ENCODE measurements at regions not wholly inside any gene's neighbourhood (a gene's known extent, or its start where the extent isn't known, plus 50 kb on each side); places are given as distances from the start of the nearest gene placed in this dataset.

GRCh38 chr12:14249368-14249767 lies 116.1 kb upstream of the ATF7IP start:
- TF ChIP-seq HNF4A (conservative IDR thresholded peaks at IDR 0.05): no peak
- TF ChIP-seq MAX (IDR thresholded peaks at IDR 0.05): no peak
- TF ChIP-seq YY1 (IDR thresholded peaks at IDR 0.05): no peak
- no peak for TF ChIP-seq REST (IDR thresholded peaks at IDR 0.05)
- TF ChIP-seq SP1 (IDR thresholded peaks at IDR 0.05): no peak
- TF ChIP-seq FOXA1 (IDR thresholded peaks at IDR 0.05): no peak
- TF ChIP-seq NR2F2 (IDR thresholded peaks at IDR 0.05): no peak
- no peak for TF ChIP-seq CTCF (IDR thresholded peaks at IDR 0.05; ENCODE audit: low read depth, low read length, missing input control)
- TF ChIP-seq TAF1 (conservative IDR thresholded peaks at IDR 0.05): no peak
- no peak for TF ChIP-seq EGR1 (IDR thresholded peaks at IDR 0.05; ENCODE audit: low read depth in 2 of 2)
- no peak for TF ChIP-seq RAD21 (IDR thresholded peaks at IDR 0.05)
- TF ChIP-seq GABPA (IDR thresholded peaks at IDR 0.05 in 1 of 2, conservative IDR thresholded peaks at IDR 0.05 in 1 of 2): no peak
- no peak for TF ChIP-seq FOXA2 (IDR thresholded peaks at IDR 0.05)
- TF ChIP-seq ZBTB33 (IDR thresholded peaks at IDR 0.05): no peak
- TF ChIP-seq JUND (IDR thresholded peaks at IDR 0.05): no peak
- H3K27me3 ChIP-seq (ENCODE audit: control insufficient read depth in 4 of 4, insufficient read depth in 4 of 4, low read length in 3 of 4): no peaks in the 10 kb centered on the region
- H3K27ac ChIP-seq (ENCODE audit: low read depth in 1 of 2, low read length in 2 of 2): no peak overlapping the region
- no peak overlapping the region for H3K9ac ChIP-seq (ENCODE audit: low read depth in 1 of 2, low read length in 2 of 2)
- peaks cover 0 to 3% (median 0%) of the 10 kb centered on the region in 4 donors for H3K4me1 ChIP-seq (ENCODE audit: control insufficient read depth in 4 of 4, insufficient read depth in 4 of 4, low read length in 3 of 4)
- H3K36me3 ChIP-seq (ENCODE audit: control insufficient read depth in 4 of 4, insufficient read depth in 3 of 4, low read depth in 1 of 4, low read length in 3 of 4): no peaks in the 10 kb centered on the region
- H3K9me3 ChIP-seq (ENCODE audit: control insufficient read depth in 4 of 4, low read length in 3 of 4): no peaks in the 10 kb centered on the region
- 74% methylated on average over 4 of the region's 4 CpGs for WGBS
- DNase-seq (ENCODE audit: low spot score): no peak
- H3K4me3 ChIP-seq (ENCODE audit: low read depth in 1 of 3, low read length in 3 of 3): no peak overlapping the region

- WGBS: 91% methylated on average over 6 of the region's 6 CpGs
- no peak for TF ChIP-seq EGR1 (IDR thresholded peaks at IDR 0.05; ENCODE audit: low read depth in 2 of 2)
- no peak for TF ChIP-seq FOXA1 (IDR thresholded peaks at IDR 0.05)
- no peak for TF ChIP-seq RAD21 (IDR thresholded peaks at IDR 0.05)
- TF ChIP-seq ZBTB33 (IDR thresholded peaks at IDR 0.05): no peak
- no peak for TF ChIP-seq HNF4G (IDR thresholded peaks at IDR 0.05)
- no peak for TF ChIP-seq TAF1 (conservative IDR thresholded peaks at IDR 0.05)
- TF ChIP-seq CTCF (IDR thresholded peaks at IDR 0.05; ENCODE audit: low read depth, low read length, missing input control): no peak
- no peak for DNase-seq (ENCODE audit: low spot score)
- Histone ChIP-seq H3K36me3 (ENCODE audit: control insufficient read depth in 4 of 4, insufficient read depth in 3 of 4, low read depth in 1 of 4, low read length in 3 of 4) (no peaks in the 10 kb centered on the region), H3K4me1 (ENCODE audit: control insufficient read depth in 4 of 4, insufficient read depth in 4 of 4, low read length in 3 of 4) (peaks cover 2 to 16% (median 9%) of the 10 kb centered on the region in 4 donors), H3K9me3 (ENCODE audit: control insufficient read depth in 4 of 4, low read length in 3 of 4) (no peaks in the 10 kb centered on the region), H3K27me3 (ENCODE audit: control insufficient read depth in 4 of 4, insufficient read depth in 4 of 4, low read length in 3 of 4) (no peaks in the 10 kb centered on the region), H3K4me3 (ENCODE audit: low read depth in 1 of 3, low read length in 3 of 3) (no peak overlapping the region), H3K9ac (ENCODE audit: low read depth in 1 of 2, low read length in 2 of 2) (no peak overlapping the region), H3K27ac (ENCODE audit: low read depth in 1 of 2, low read length in 2 of 2) (no peak overlapping the region)
Measured at GRCh38 chr12:14252697-14253096, 112.8 kb upstream of the ATF7IP start.

Data from liver (tissue), 8 donors.